HG03066 (cell line): ENCODE measurements at regions not wholly inside any gene's neighbourhood (a gene's known extent, or its start where the extent isn't known, plus 50 kb on each side); places are given as distances from the start of the nearest gene placed in this dataset.

Experiments
- ATAC-seq: cut with Tn5 transposase; IDR thresholded peaks from one replicate; pipeline ENCODE4 v1.9.1; 2021; ENCODE audit warnings: low read depth; ENCODE audit not compliant: unreplicated experiment

- ATAC-seq = no peak
Measured at GRCh38 chr6:126795161-126795560, 323.3 kb upstream of the RSPO3 start.

- no peak for ATAC-seq
Measured at GRCh38 chr6:126797981-126798380, 320.5 kb upstream of the RSPO3 start.

- ATAC-seq = no peak
Measured at GRCh38 chr6:126803769-126804168, 314.7 kb upstream of the RSPO3 start.

- peak; percentile 81 for ATAC-seq
Measured at GRCh38 chr6:126804332-126805064, 314.0 kb upstream of the RSPO3 start.

- ATAC-seq = no peak
Measured at GRCh38 chr6:126805861-126806260, 312.6 kb upstream of the RSPO3 start.

- no peak for ATAC-seq
Measured at GRCh38 chr6:126807876-126808275, 310.6 kb upstream of the RSPO3 start.

GRCh38 chr6:126811321-126811720, 307.1 kb upstream of the RSPO3 start:
- ATAC-seq = no peak

- no peak for ATAC-seq
Measured at GRCh38 chr6:126812010-126812409, 306.5 kb upstream of the RSPO3 start.

GRCh38 chr6:126812651-126813050, 305.8 kb upstream of the RSPO3 start:
- no peak for ATAC-seq

GRCh38 chr6:126820634-126821033, 297.8 kb upstream of the RSPO3 start:
- ATAC-seq = no peak

- no peak for ATAC-seq
Measured at GRCh38 chr6:126821706-126822105, 296.8 kb upstream of the RSPO3 start.

- no peak for ATAC-seq
Measured at GRCh38 chr6:126824226-126824625, 294.2 kb upstream of the RSPO3 start.

- no peak for ATAC-seq
Measured at GRCh38 chr6:126824815-126825214, 293.7 kb upstream of the RSPO3 start.

GRCh38 chr6:126826166-126826714, 292.2 kb upstream of the RSPO3 start:
- no peak for ATAC-seq

- ATAC-seq = no peak
Measured at GRCh38 chr6:126831461-126831860, 287.0 kb upstream of the RSPO3 start.

- ATAC-seq = no peak
Measured at GRCh38 chr6:126842769-126843168, 275.7 kb upstream of the RSPO3 start.

GRCh38 chr6:126848119-126848518, 270.4 kb upstream of the RSPO3 start:
- ATAC-seq = no peak

GRCh38 chr6:126867641-126868040, 250.8 kb upstream of the RSPO3 start:
- no peak for ATAC-seq

- no peak for ATAC-seq
Measured at GRCh38 chr6:126873351-126873750, 245.1 kb upstream of the RSPO3 start.

GRCh38 chr6:126873791-126874190, 244.7 kb upstream of the RSPO3 start:
- no peak for ATAC-seq

- no peak for ATAC-seq
Measured at GRCh38 chr6:126876446-126876845, 242.0 kb upstream of the RSPO3 start.

GRCh38 chr6:126880964-126881363, 237.5 kb upstream of the RSPO3 start:
- no peak for ATAC-seq
